Germinal center (tissue), 1 donor: ENCODE measurements at regions not wholly inside any gene's neighbourhood (a gene's known extent, or its start where the extent isn't known, plus 50 kb on each side); places are given as distances from the start of the nearest gene placed in this dataset.
"Not testable (repeated sequence)": the region's sequence is repeated elsewhere in the genome, so short reads cannot be mapped to it uniquely, and the experiment has no call there.

Experiments used
- DNase-seq: peaks from one replicate; pipeline ENCODE4 v3.0.0; 2012; ENCODE audit warnings: mixed read lengths, low spot score

DNA sequence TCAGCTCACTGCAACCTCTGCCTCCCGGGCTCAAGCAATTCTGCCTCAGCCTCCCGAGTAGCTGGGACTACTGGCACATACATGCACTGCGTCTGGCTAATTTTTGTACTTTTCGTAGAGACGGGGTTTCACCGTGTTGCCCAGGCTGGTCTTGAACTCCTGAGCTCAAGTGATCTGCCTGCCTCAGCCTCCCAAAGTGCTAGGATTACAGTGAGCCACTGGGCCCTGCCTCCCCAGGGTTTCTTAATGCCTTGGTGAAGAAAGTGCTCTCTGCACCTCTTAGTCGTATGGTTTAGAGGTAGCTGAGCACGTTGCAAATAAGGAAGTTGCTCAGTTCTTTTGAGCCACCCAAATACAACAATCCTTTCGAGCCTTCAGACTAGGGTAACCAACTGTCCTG is 1098.5 kb downstream of the TBC1D22A start:
- not testable (repeated sequence) for DNase-seq

DNA sequence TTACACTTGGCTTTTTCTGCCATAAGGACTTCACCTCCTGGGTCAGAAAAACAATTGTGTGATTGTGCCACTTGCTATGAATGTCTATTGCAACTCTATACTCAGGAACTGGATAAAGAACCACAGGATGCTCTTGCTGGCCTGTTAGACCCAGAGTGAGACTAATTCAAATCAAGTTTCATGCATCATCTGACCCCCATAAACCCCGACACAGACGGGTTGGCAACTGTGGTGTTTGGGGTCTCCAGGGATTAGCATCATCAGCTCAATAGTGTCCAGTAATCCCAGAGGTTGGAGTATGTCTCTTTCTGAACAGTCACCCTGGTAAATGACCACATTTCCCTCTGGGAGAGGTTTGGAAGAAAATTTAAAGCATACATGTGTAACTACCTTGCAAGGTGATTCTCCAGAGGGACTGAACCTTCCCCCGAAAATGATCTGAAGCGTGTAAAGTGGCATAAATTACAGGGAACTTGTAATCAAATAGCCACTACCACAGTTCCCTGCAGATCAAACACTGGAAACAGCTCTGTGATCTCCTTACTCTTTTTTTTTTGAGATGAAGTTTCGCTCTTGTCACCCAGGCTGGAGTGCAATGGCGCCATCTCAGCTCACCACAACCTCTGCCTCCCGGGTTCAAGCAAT is 1097.6 kb downstream of the TBC1D22A start:
- no peak for DNase-seq

DNA sequence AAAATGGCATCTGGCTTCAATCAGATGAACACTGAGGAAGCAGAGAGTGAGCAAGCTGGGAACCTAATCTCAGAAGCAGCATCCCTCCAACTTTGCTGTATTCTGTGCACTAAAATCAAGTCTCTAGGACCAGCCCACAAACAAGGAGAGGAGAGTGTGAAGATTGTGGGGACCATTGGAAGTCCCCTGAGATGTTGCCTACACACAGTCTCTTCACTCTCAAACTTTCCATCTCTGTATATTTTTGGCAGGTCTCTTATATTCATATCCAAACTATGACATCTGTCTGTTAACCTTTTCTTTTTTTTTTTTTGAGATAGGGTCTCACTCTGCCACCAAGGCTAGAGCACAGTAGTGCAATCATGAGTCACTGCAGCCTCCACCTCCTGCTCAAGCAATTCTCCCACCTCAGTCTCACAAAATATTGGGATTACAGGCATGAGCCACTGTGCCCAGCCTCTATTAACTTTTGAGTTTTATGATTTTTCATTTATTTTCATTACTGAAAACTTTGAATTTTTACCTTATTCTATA is 1096.4 kb downstream of the TBC1D22A start:
- no peak for DNase-seq

DNA sequence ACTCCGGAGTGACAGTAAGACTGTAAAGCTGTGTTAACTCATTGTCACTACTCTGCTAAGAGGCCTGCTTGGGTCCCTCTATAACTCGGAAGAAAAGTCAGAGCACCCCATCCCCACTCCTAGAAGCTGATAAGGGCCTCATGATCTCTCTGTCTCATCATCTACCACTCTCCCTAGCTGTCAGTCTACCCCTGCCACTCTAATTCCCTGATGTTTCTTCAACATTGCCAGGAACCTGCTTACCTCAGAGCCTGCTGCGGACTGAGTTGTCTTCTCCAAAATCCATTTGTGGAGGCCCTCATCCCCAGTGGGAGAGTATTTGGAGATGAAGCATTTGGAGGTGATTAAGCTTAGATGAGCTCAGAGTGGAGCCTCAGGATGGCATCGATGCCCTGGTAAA is 1092.2 kb downstream of the TBC1D22A start:
- DNase-seq: no peak

DNA sequence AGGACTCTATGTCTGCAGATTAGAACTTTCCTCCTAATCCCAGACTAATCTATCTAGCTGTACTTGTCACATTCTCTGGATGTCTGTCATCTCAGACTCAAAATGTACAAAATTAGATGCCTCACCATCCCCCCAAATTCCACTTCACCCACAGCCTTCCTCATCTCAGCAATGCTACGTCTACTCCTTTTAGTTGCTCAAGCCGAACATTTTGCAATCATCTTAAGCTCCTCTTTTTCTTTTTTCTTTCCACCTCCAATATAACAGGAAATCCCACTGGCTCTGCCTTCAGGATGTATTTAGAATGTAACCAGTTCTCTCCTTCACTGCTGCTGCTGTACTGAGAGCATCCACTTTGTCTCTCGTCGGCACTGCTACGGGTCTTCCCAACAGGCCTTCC is 1091.8 kb downstream of the TBC1D22A start:
- DNase-seq: no peak

DNA sequence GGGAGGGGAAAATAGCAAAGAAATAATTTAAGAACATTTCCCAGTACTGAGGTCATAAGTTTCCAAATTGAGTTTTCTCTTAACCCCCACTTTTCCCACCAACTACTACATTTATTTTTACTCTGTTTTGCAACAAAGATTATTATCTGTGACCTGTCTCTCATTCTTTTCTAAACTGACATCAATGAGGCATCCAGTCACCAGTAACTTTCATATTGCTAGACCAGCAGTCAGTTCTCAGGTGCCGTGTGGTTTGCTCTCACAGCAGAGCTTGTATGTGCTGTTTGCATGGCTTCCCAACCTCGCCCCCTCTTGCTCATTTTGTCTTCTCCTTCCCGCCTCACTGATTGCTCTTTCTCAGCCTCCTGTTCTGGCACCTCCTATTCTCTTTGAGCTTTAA is 1091.3 kb downstream of the TBC1D22A start:
- no peak for DNase-seq

DNA sequence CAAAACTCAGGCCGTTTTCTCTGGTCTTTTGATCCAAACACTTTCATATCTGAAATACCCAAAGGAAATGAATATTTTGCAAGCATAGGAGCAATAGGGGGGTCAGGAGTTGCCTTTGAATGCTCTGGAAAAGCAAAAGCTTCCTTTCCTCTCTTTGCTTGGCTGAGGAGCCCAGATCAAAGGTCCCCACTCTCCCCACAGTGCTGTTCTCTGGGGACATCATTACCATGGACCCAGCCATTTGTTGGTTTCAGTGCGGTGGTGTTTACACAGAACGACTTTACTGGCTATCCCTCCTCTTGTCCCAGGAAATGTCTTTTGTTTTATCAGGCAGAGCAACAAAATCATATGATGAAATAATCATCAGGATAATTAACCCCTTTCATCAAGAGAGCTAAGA is 1089.1 kb downstream of the TBC1D22A start:
- DNase-seq: no peak

DNA sequence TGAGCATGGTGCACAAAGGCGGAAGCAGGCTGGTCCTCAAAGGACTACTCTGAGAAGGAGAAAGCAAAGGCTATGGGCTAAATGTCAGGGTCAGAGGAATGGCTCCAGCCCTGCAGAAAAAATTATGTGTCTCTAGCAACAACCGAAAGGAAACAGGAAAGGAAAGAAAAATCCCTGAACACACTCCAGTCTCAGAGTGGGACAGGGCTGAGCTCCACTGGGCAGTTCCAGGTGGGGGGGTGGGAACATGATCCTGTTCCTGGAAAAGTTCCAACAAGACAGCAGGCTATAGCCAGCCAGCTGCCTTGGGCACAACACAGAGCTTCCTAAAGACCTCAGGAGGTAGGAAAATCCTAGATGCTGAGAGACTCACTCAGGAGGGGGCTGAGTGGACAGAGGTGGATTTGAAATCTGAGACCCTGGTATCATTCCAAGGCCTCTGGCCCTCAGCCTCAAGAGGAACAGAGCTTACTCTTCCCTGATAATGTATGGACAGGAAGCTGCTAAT is 1088.2 kb downstream of the TBC1D22A start:
- DNase-seq: no peak

DNA sequence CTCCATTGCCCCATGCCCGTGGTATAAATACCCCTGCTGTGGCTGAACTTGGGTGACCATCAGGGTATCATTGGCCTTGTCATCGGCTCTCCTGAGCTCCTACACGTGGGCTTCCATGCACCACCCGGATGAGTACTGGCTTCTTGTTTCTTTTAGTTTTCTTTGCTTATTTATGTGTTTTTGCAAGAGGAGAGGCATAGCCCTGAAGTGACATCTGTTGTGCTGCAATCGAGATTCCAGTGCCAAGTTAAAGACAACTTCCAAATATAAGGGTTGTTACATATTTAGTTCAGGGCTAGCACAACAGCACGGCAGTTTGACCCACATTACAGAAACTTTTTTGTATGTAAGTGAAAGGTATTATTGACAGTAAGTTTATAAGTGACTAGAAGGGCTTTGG is 1087.1 kb downstream of the TBC1D22A start:
- DNase-seq: no peak

DNA sequence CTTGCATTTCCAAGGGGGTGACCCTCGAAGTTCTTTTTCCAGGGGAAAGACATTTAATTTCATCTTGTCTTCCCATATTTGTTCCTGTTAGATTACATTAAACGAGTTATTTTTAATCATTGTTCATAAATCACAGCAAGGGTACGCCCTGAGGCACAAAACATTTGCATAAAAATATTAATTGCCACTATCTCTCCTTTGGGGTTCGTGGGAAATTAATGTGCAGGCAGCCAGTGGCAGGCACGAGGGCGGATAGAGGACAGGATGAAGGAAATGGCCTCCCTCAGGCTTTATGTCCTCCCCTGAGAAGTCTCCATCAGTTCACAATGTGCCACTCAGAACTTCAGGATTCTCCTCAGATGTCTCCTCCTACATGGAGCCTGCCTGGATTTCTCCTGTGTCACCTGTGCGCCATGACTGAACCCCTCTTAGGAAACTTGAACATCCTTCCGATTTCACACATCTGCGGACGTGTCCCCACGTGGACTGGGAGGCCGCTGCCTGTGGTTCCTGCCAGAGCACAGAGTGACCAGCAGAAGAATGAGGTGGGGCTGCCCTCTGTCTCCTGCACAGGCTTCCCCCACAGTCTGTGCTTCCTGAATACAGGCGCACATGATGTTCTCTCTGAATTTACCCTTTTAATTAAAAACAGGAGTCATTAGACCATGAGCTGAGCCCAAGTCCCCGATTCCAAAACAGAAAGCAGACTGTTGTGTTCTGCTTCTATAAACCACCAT is 1085.9 kb downstream of the TBC1D22A start:
- no peak for DNase-seq

DNA sequence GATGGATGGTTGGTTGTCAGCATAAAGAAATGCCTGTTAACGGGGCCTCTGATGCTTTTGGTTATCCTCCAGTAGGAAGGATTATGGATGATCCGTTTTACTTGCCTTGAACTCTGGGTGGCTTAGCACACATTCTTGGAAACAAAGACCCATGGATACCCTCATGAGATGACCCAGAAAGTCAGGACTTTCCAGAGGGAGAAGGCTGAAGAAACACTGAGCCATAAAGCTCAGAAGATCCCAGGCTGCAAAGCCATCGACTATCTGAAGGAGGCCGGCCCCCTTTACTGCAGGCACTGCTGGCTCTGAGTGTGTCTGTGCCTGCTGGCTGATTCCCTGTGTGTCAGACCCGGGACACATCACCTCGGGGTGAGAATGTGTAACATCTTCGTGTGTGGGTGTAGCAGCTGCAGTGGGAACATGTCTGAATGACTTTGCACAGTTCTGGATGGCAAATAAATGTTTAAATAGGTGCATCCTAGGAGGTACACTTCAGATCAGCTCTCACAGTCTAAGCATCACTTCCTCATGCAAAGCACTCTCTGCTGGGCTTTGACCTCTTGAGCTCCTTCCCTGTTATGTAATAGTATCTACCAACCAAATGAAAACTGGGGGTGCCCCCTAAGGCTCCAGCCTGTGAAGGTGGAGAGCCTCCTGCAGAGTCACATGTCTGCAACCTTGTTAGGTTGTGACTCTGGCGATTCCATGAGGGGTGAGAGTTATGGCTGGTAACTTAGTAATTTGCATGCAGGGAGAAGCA is 1084.9 kb downstream of the TBC1D22A start:
- DNase-seq: no peak

DNA sequence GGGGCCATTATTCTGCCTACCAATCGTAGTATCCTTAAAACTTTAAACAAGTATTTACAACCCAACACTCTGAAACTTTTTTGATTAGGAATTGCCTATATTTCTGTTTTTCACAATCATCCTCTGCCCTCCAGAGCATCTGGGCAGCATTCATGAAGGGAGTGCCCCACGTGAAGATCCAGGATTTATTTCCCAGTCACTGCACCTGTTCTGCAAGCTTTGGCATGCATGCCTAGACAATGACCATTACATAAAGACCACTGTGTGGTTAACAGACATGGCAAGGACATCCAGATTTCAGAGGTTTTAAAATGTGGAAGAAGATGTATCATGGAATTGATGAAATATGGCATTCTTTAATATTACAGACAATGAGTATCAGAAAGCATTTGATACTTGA is 1083.8 kb downstream of the TBC1D22A start:
- DNase-seq: no peak

DNA sequence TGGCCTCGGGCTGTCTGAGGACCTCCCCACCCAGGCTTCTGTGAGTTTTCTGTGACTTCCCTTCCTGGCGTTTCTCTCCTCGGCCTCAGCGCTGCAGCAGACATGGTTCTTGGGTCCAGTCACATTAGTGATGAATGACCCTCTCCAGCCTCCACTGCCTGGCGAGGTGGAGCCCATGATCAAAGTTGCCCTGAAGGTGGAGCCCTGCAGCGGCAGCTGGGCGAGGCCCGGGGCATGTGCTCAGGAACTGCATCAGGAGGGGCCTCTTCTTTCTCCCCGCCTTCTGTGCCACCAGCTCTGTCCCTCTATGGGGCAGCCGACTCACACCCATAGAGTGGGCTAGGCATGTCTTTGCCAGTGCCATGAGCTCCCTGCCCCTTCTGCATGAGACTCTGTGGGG is 1079.7 kb downstream of the TBC1D22A start:
- no peak for DNase-seq

DNA sequence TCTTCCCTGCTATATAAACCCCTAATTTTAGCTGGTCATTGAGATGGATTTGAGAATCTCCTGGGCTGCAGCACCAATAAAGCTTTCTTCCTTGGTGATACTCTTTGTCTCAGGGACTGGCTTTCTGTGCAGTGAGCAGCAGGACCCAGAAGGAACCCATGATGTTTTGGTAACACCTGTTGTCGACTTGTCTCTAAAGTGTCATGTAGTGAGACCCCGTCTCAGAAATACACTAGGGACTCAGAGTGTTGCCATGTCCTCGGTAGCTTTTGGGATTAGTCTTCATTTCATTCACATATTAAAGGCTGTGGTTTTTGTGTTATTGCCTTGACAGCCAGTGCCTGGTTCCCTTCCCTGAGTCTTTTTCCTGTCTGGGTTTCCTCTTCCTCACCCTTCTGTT is 1078.7 kb downstream of the TBC1D22A start:
- no peak for DNase-seq

DNA sequence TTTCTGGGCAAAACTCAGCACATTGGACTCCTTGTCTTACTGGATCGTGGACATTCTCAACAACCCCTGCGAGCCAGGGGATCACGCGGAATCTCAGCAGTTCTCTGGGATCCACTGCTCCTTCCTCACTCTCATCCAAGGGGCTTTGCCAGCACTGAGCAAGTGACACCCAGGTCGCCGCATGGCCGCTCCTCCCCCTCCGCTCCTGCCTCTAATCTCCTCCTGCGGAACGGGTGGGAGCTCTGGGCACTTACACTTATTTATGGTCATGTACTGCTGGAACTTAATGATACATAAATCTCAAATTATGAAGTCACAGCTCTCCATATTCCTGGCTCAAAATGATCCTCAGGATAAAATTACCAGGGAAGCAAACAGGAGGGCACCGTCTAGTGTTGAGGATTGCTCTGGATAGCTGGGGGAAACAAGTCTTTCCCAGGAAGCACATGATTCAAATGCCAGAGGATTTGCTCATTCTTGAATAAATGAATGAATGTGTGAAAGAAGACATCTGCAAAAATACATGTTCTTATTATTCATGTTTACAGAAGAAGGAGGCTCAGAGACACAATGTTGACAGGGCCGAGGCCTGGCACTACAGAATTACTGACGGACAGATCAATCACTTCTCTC is 1077.3 kb downstream of the TBC1D22A start:
- no peak for DNase-seq

DNA sequence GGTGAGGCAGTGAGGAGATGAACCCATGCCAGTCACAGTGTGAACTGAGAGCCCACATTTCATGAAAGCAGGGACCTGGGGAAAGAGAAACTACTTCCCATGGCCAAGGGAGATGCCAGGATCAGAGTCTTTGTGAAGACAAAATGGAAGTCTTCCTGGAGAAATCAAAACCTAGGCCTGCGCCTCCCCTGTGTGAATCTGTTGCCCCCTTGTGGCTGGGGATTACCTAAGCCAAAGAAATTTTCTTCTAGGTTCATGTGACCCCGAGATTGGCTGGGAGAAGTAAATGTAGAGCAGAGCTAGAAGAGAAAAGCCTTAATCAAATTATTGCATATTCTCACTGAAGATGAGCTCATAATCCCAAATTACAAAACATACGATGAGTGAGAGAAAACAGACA is 1075.3 kb downstream of the TBC1D22A start:
- DNase-seq: no peak

DNA sequence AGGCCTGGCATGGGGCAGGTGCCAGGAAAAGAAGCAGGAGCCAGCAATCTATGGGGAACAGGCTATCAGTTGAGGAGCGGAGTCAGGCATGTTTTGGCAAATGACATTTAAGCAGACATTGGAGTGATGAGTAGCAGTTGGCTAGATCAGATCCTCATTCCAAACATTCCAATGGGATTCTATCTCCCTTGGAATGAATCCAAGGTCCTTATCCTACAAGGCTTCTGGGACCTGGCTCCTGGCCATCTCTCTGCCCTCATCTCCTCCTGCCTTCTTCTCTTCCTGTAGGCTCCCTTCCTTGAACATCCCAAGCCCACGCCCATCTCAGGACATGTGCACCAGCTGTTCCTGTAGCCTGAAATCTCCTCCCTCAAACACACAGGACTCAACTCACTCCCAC is 1074.5 kb downstream of the TBC1D22A start:
- DNase-seq: no peak

DNA sequence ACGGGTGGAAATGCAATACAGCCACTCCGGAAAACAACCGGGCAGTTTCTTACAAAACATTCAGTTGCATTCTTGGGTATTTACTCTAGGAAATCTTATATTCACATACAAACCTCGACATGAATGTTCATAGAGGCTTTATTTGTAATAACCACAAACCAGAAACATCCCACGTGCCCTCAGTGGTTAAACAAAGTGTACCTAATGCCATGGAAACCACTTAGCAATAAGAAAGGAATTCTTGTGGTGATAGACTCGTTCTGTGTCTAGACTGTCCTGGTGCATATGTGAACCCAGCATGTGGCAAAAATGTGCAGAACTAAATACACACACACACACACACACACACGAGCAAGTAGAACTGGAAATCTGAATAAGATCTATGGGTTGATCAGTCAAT is 1073.3 kb downstream of the TBC1D22A start:
- DNase-seq: no peak

DNA sequence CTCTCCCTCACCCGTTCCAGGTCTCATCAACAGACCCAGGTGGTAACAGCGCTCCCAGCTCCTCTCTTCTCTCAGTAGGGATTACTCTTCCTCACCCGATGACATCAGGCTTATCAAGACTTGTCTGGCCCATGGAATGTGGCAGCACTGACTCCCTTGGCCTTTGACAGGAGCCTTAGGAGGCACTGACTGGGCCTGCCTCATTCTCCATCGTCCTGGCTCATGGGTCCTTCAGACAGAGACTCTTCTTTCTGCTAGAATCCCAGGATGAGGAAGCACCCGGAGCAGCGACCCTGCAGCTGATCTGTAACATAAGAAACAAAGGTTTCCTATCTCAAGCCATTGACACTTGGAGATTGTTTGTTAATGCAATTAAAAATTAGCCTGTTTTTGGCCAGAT is 1063.6 kb downstream of the TBC1D22A start:
- DNase-seq: no peak

DNA sequence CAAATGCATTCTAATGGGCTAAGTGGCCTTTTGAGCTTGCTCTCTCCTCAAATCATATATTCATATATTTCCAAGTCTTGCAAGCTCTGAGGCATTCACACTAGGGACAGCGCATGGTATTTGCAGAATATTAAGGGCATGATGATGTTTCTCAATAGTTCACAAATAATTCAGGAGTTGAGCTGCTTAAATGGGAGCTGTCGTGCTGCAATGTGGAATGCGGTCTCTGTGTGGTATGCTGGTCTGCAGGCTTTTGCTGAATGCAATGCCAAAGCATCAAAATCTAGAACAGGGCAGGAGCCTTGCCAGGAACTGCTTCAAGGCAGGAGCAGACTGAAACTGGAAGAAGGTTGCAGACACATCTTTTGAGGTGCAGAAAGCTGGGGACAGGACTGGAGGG is 1060.0 kb downstream of the TBC1D22A start:
- DNase-seq: no peak

DNA sequence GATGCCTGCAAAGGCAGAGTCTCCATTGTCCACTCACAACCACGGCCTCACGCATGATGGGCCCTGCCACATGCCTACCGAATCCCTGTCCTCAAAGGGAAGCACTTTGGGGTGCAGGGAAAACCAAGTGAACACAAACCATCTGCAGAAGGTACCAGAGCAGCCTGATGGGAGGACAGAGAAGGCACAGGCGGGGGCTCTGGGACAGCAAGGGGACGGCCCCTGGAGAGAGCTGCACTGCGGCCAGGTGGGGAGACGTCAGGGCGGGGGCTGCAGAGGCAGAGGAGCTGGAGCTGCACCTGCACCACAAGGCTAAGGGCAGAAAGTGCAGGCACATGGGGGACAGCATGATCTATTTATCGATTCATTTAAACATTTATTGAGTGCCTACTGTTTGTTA is 1056.0 kb downstream of the TBC1D22A start:
- no peak for DNase-seq

DNA sequence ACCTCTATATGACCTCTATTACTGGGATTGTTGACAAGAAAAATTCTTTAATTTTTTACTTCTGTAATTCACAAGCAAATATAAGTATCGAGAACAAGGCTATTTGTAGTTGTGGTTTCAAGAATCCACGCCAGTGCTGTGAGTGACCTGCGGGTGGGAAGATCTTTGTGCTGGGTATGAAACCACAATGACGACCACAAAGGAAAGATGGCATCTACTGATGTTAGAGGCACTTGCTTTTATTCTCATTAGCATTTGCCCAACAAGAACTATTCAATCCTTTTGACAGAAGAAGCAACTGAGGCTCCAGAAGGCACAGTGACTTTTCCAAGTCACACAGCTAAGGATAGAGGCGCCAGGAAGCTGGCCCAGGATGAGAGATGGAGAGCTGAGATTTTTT is 1054.9 kb downstream of the TBC1D22A start:
- no peak for DNase-seq
